GM18870 (cell line): ENCODE measurements at regions not wholly inside any gene's neighbourhood (a gene's known extent, or its start where the extent isn't known, plus 50 kb on each side); places are given as distances from the start of the nearest gene placed in this dataset.
"Not testable (repeated sequence)": the region's sequence is repeated elsewhere in the genome, so short reads cannot be mapped to it uniquely, and the experiment has no call there.

Experiments used
- ATAC-seq: cut with Tn5 transposase; IDR thresholded peaks from one replicate; pipeline ENCODE4 v1.9.1; 2021; ENCODE audit warnings: moderate library complexity; ENCODE audit not compliant: unreplicated experiment

GRCh38 chr1:79262745-79263258 is 256.3 kb upstream of the ADGRL4 start:
- ATAC-seq = no peak

DNA sequence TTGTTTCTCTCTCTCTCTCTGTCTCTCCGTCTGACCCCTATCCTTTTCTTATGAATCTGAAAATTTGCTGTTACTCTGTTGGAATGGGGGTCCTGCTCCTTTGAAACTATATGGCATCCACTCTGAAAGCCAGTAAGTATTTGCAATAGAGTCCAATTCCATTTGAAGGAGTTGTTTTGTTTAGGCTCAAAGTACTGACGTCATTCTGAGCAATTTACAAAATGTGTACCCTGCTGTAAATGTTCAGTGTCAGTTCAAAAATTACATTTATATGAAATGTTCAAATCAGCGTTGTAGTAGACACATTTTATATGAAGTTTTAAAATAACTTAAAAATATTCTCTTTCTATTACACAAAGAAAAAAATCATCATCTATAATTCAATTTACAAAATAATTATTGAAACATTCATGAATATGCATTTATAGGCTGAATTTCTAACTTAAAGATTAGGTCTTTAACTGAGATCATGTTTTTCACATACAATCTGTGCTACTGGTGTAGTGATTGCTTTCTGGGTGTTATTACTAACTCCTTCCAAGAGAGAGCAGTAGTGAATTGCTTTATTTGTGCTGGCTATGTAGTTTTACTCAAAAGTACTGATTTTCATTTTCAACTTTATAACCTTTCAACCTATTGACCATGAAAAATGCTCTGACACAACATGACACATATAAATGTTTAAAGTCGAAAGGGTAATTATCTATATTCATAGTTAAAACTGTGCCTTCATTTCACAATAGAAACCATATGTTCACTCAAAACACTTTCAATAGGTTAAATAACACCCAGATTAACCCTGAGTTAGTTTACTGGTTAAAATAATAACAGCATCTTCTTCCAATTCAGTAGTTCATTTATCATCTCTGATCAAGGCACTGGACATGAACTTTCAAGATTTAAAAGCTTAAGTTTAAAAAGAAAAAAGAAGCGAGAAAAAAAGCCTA is 253.1 kb upstream of the ADGRL4 start:
- ATAC-seq = peak; percentile 77

- no peak for ATAC-seq
Measured at GRCh38 chr1:79255421-79255820, 248.9 kb upstream of the ADGRL4 start.

DNA sequence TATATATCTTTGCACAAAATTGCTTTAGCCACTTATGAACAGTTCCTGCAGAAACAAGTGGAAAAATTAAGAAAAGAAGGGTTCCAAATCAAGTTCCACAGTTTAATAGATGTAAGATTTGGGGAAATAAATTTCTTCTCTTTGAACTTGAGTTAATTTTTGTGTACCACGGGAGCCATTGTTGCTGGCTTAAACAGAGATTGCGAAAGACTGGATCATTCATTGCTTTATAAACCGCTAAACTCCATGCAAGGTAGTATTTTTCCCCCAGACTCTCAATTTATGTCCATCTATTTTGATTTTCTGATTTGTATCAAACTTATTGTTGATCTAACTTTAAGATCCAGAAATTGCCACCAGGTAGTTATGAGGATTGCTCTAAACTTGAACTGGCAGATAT is 246.1 kb upstream of the ADGRL4 start:
- ATAC-seq = no peak

GRCh38 chr1:79239840-79240239 is 233.3 kb upstream of the ADGRL4 start:
- ATAC-seq = no peak

- ATAC-seq = no peak
Measured at GRCh38 chr1:79235301-79236002, 228.9 kb upstream of the ADGRL4 start.

GRCh38 chr1:79232818-79233217 is 226.3 kb upstream of the ADGRL4 start:
- ATAC-seq = no peak

DNA sequence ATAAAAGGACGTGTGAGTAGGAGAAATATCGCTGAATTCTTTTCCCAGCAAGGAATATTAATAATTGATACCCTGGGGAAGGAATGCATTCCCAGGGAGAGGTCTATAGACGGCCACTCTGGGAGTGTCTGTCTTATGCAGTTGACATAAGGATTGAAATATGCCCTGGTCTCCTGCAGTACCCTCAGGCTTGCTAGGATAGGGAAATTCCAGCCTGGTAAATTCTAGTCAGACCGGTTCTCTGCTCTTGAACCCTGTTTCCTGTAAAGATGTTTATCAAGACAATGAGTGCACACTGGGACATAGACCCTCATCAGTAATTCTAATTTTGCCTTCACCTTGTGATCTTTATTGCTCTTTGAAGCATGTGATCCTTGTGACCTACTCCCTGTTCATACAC is 224.2 kb upstream of the ADGRL4 start:
- not testable (repeated sequence) for ATAC-seq

DNA sequence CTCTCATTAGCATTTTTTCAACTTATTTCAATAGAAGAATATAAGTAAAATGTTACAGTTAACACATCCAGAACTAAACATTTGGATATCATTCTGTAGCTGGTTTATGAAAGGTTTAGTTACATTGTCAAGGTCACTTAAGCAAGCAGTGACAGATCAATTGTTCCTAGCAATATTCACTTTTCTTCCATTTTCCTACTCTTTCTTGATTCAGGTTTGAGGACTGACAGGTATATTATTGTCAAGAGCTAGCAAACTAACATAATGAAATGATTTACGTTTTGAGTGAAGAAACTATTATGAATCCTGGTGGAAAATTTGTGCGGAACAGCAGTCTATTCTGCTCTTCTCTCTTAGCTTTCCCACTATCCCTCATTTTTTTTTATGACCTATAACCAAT is 220.4 kb upstream of the ADGRL4 start:
- no peak for ATAC-seq

DNA sequence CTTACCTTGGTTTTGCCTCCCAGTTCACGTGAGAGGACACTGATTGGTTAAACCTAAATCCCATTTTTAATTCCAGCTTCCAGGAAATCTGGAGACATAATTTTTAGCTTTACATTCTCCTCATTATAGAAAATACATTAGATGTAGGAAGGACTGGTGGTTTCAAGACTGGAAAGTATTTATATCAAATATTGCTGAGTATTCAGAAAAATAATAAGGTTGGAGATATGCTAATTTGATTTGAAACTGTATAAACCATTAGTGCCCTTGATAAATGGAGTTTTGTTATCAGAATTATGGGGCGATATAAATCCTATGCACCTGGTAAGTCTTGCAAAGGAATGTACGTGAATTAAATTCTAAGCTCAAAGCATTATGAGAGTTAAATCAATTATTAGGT is 218.0 kb upstream of the ADGRL4 start:
- no peak for ATAC-seq

- ATAC-seq = no peak
Measured at GRCh38 chr1:79220509-79220908, 214.0 kb upstream of the ADGRL4 start.

DNA sequence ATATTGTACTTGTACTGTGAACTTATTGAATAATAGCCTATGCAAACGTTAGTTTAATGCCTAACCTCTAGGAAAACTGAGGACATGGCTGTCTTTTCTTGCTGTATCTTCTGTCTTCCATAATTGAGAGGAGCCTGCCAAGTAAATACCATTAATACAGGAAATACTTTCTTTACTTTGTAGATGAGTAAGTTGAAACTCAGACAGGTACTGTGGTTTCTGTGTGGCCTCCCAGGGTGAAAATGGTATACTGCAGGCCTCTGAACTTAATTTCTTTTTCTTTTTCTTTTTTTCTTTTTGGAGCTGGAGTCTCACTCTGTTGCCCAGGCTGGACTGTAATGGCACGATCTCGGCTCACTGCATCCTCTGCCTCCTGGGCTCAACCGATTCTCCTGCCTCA is 208.8 kb upstream of the ADGRL4 start:
- ATAC-seq = peak; percentile 53

GRCh38 chr1:79207786-79208185 is 201.3 kb upstream of the ADGRL4 start:
- no peak for ATAC-seq

DNA sequence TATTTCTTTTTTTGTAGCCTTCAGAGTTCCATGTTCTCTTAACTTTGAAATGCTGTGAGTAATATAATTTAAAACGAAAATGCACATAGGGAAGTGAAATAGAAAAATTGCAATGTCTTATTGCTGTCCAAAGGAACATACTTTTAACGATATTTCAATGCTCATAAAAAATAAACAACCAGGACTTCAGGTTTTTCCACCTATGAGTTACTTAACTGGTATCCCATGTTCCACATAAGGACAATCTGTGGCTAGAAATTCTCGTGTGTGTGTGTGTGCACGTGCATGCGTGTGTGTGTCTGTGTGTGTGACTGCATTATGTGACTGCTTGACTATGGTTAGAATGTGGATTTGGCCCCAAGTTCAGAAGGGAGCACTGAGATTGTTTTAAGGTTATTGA is 200.8 kb upstream of the ADGRL4 start:
- no peak for ATAC-seq

DNA sequence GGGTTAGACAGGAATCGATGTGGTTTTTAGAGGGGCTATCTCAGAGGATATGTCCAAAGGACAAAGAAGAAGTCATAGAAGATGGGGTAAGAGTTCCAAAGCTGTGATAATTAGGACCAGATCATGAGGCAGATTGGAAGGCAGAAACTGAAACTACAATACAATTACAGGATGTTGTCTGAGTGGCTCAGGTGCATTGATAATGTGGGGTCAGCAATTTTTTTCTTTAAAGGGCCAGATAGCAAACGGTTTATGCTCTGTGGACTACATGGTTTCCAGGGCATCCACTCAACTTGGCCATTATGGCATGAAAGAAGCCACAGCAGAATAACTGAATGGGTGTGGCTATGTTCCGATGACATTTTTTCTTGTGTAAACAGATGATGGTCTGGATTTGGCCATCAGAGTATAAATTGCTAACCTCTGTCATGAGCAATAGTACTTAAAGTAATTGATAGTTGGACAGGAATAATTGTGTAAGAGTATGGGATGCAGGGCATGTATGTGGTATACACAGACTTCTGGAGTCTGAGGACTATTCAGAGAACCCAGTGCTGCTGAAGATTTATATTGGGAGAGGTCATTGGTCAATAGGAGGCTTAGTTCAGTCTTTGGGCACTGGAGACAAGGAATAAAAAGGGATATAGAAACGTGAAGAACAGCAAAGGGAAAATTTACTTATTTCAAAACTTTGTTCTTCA is 198.4 kb upstream of the ADGRL4 start:
- ATAC-seq = no peak

DNA sequence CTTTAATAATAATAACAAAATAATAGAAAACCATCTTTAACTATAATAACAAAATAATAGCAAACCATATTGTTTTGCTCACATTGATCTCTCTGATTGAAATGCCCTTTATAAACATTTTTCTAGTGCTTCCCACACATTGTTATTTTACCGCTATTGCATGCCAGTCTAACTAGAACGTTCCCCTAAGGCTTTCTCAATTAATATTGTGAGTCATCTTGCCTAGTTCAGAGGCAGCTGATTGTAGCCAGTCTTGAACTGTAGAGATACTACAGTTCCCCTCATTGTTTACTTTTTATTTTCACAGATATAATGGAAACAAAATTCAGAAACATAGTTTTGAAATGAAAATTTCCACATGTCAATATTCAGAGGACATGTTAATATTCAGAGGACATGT is 192.3 kb upstream of the ADGRL4 start:
- ATAC-seq = no peak

- ATAC-seq = no peak
Measured at GRCh38 chr1:79197421-79197820, 190.9 kb upstream of the ADGRL4 start.

- ATAC-seq = no peak
Measured at GRCh38 chr1:79196211-79196610, 189.7 kb upstream of the ADGRL4 start.

GRCh38 chr1:79193211-79194079 is 186.9 kb upstream of the ADGRL4 start:
- peak; percentile 47 for ATAC-seq

DNA sequence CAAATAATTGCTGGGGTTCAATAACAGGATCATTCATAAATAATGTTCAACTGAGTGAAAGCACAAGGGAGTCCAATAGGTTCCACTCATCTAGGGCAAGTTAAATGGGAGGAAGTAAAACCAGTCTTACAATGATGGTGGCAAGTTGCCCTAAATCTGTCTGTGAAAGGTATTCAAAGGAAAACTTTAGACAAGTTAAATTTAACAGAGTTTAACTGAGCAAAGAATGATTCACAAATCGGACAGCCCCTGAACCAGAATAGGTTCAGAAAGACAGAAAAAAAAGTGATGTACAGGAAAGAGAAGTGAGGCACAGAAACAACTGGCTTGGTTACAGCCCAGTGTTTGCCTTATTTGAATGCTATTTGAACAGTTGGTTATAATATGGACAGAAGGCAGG is 183.5 kb upstream of the ADGRL4 start:
- peak; percentile 65 for ATAC-seq
